K562 (cell line): ENCODE measurements at regions not wholly inside any gene's neighbourhood (a gene's known extent, or its start where the extent isn't known, plus 50 kb on each side); places are given as distances from the start of the nearest gene placed in this dataset.

ENCODE experiments used
- ATAC-seq: fragments of 200-7000 bp; cut with Tn5 transposase; 3 replicates; pipeline ENCODE4 v1.9.1; 2020; ENCODE audit warnings: moderate library complexity
- BruUV-seq: library from RNA; stranded (reverse); fragments of 400-500 nt; replicated peaks from 2 replicates; lab custom pipeline; 2021; lab: Mats Ljungman, UMichigan
- CTCF ChIA-PET: fragments of 300-600 bp; formaldehyde crosslinking; extraction: SDS; loops from one replicate; lab custom pipeline; 2021; ENCODE audit warnings: low intra/inter-chr PET ratio; lab: Yijun Ruan, JAX
- POLR2A ChIA-PET: fragments of 300-600, 350-650 bp; sonication (Branson Sonifier 250); formaldehyde crosslinking; extraction: SDS; loops from one replicate; lab custom pipeline; 2021; ENCODE audit warnings: antibody characterized with exemption, inconsistent platforms; lab: Yijun Ruan, JAX
- DNase-seq, 4 experiments: peaks; one replicate each; pipeline versions ENCODE4 v3.0.0 to v3.0.0-alpha.2; 2011 to 2018; ENCODE audit warnings: low spot score in 3 of 4, mixed read lengths in 3 of 4; ENCODE audit errors: extremely low read depth in 1 of 4
- FAIRE-seq: peaks from 2 replicates; lab custom pipeline; 2011; peaks lifted over from hg19 to GRCh38; lab: Jason Lieb, UNC
- H2AFZ ChIP-seq: 2 replicates; pipeline ENCODE4 v1.6.0; 2011; ENCODE audit warnings: low read depth, low read length, control low read depth, inconsistent platforms
- H3K27ac ChIP-seq: fragments of 200-600 bp; 3 replicates; pipeline ENCODE4 v1.8.0; 2011; ENCODE audit warnings: low read depth, mild to moderate bottlenecking, control low read depth, inconsistent platforms, low read length, moderate library complexity, mixed read lengths; ENCODE audit errors: extremely low read depth
- H3K27me3 ChIP-seq, 2 experiments: fragments of 300-600 bp in 1 of 2; 2 replicates in 1 of 2; 3 replicates in 1 of 2; pipeline versions ENCODE4 v1.6.0 to v1.8.0; 2011; ENCODE audit warnings: inconsistent platforms in 2 of 2, low read length in 2 of 2, mild to moderate bottlenecking in 1 of 2, mixed read lengths in 1 of 2, moderate library complexity in 1 of 2; ENCODE audit not compliant: control insufficient read depth in 2 of 2, insufficient read depth in 2 of 2
- H3K36me3 ChIP-seq: fragments of 300-600 bp; 3 replicates; pipeline ENCODE4 v1.8.0; 2011; ENCODE audit warnings: mild to moderate bottlenecking, low read length, inconsistent platforms; ENCODE audit not compliant: control insufficient read depth, insufficient read depth
- H3K4me1 ChIP-seq, 2 experiments: fragments of 200-600 bp in 1 of 2; replicated peaks in 1 of 2; 2 replicates in 1 of 2; 3 replicates in 1 of 2; pipeline versions ENCODE4 v1.5.1 to v1.8.0; 2011; ENCODE audit warnings: inconsistent platforms in 2 of 2, low read length in 2 of 2, mild to moderate bottlenecking in 1 of 2, mixed read lengths in 1 of 2, moderate library complexity in 1 of 2; ENCODE audit not compliant: control insufficient read depth in 2 of 2, insufficient read depth in 2 of 2
- H3K4me2 ChIP-seq: 2 replicates; pipeline ENCODE4 v1.6.1; 2011; ENCODE audit warnings: low read length, control low read depth, inconsistent platforms, mixed read lengths; ENCODE audit not compliant: insufficient read depth
- H3K4me3 ChIP-seq: fragments of 200-600 bp; sonication (generic), shearing (Covaris generic); 2 replicates; pipeline ENCODE4 v1.5.1; 2016; ENCODE audit warnings: control low read depth, inconsistent platforms
- H3K79me2 ChIP-seq: fragments of 200-600 bp; 3 replicates; pipeline ENCODE4 v1.8.0; 2011; ENCODE audit warnings: low read length, inconsistent platforms; ENCODE audit not compliant: control insufficient read depth, insufficient read depth
- H3K9ac ChIP-seq, 2 experiments: 2 replicates each; pipeline versions ENCODE4 v1.6.0 to v1.6.1; 2011; ENCODE audit warnings: low read depth in 2 of 2, low read length in 2 of 2, control low read depth in 1 of 2, inconsistent platforms in 1 of 2, mild to moderate bottlenecking in 1 of 2, mixed read lengths in 1 of 2; ENCODE audit not compliant: insufficient read depth in 1 of 2
- H3K9me1 ChIP-seq: one replicate; pipeline ENCODE4 v1.6.0; 2011; ENCODE audit warnings: inconsistent platforms, mild to moderate bottlenecking, low read length, moderate library complexity; ENCODE audit not compliant: control insufficient read depth, insufficient read depth
- H3K9me3 ChIP-seq: replicated peaks from 2 replicates; pipeline ENCODE4 v1.5.1; 2011; ENCODE audit warnings: low read depth, low read length, inconsistent platforms; ENCODE audit not compliant: control insufficient read depth, insufficient read depth
- H4K20me1 ChIP-seq: replicated peaks from 2 replicates; pipeline ENCODE4 v1.6.1; 2011; ENCODE audit warnings: low read length, inconsistent platforms, mixed read lengths; ENCODE audit not compliant: control insufficient read depth, insufficient read depth
- AFF1 ChIP-seq, 2 experiments: fragments of 450-650 bp; IDR thresholded peaks; 2 replicates each; pipeline ENCODE4 v1.6.1; 2018; ENCODE audit warnings: mild to moderate bottlenecking in 2 of 2, low read depth in 1 of 2; ENCODE audit not compliant: partially characterized antibody in 2 of 2
- ARID3B ChIP-seq: fragments of 250-450 bp; sonication (Bioruptor Pico); IDR thresholded peaks from 2 replicates; pipeline ENCODE4 v1.4.0; 2020; ENCODE audit warnings: borderline replicate concordance
- COPS2 ChIP-seq: fragments of 450-650 bp; conservative IDR thresholded peaks from 2 replicates; pipeline ENCODE4 v1.6.1; 2016; ENCODE audit warnings: mild to moderate bottlenecking, moderate library complexity
- CTBP1 ChIP-seq: fragments of 450-650 bp; IDR thresholded peaks from 2 replicates; pipeline ENCODE4 v1.6.1; 2016; ENCODE audit warnings: borderline replicate concordance
- HMG20B ChIP-seq: fragments of 250-450 bp; sonication (Bioruptor Pico); IDR thresholded peaks from 2 replicates; pipeline ENCODE4 v1.5.0; 2021; ENCODE audit warnings: mild to moderate bottlenecking
- KDM1A ChIP-seq, 2 experiments: fragments of 450-650 bp; IDR thresholded peaks; 2 replicates each; pipeline ENCODE4 v1.6.1; 2016; ENCODE audit warnings: mild to moderate bottlenecking in 2 of 2
- MBD2 ChIP-seq: sonication (generic); IDR thresholded peaks from 2 replicates; pipeline ENCODE4 v1.6.1; 2016; ENCODE audit warnings: low read depth, borderline replicate concordance
- PML ChIP-seq: IDR thresholded peaks from 2 replicates; pipeline ENCODE4 v1.6.1; 2012; ENCODE audit warnings: low read length, inconsistent platforms
- PYGO2 ChIP-seq: fragments of 450-650 bp; IDR thresholded peaks from 2 replicates; pipeline ENCODE4 v1.6.1; 2016; ENCODE audit warnings: mild to moderate bottlenecking, missing genetic modification characterization, moderate library complexity, missing compliant biosample characterization
- RBM39 ChIP-seq: fragments of 200-400 bp; formaldehyde crosslinking; optimal IDR thresholded peaks from 2 replicates; pipeline ENCODE3; 2018; ENCODE audit warnings: low read depth, low read length
- ZBED1 ChIP-seq: IDR thresholded peaks from 2 replicates; pipeline ENCODE4 v1.6.1; 2014
- ZBTB26 ChIP-seq: fragments of 450-650 bp; formaldehyde crosslinking; IDR thresholded peaks from 2 replicates; pipeline ENCODE4 v1.4.0; 2022; ENCODE audit warnings: missing genetic modification characterization
- ZNF143 ChIP-seq: sonication (generic); formaldehyde crosslinking; IDR thresholded peaks from 2 replicates; pipeline ENCODE4 v1.9.0; 2022; ENCODE audit warnings: mild to moderate bottlenecking, missing genetic modification reagents
- ZNF232 ChIP-seq: sonication (generic); formaldehyde crosslinking; IDR thresholded peaks from 2 replicates; pipeline ENCODE4 v1.8.0; 2022; ENCODE audit warnings: mild to moderate bottlenecking, missing genetic modification reagents
- ZNF408 ChIP-seq: fragments of 250-450 bp; sonication (Bioruptor Pico); IDR thresholded peaks from 2 replicates; pipeline ENCODE4 v1.4.0; 2020; ENCODE audit warnings: low read depth, mild to moderate bottlenecking, moderate library complexity
- WGBS: fragments of 100-300 bp; shearing (Covaris generic); methylation state at CpG from one replicate; pipeline ENCODE4 v1.1.6; 2016; ENCODE audit warnings: low coverage, mixed read lengths; ENCODE audit not compliant: insufficient coverage; ENCODE audit errors: missing lambda C conversion rate; 5-methylcytosine and 5-hydroxymethylcytosine counted together
- in situ Hi-C: fragments of 300-500 bp; cut with MboI; formaldehyde crosslinking; loops from 4 replicates; pipeline ENCODE4 v1.15.0; 2018; ENCODE audit warnings: inconsistent platforms, mixed read lengths
- intact Hi-C: fragments of 100-400 bp; cut with micrococcal nuclease; formaldehyde crosslinking; loops from 2 replicates; pipeline ENCODE4 v1.14.2; 2022
- TF ChIP-seq, protein P1 (sequence below): sonication (generic); formaldehyde crosslinking; IDR thresholded peaks from 2 replicates; pipeline ENCODE4 v1.8.0; 2022; ENCODE audit warnings: missing genetic modification reagents, mild to moderate bottlenecking, moderate library complexity, borderline replicate concordance

- H3K36me3 ChIP-seq = no peaks in the 10 kb centered on the region
- no peaks in the 10 kb centered on the region for H3K27me3 ChIP-seq
- POLR2A ChIA-PET = no interaction called here
- intact Hi-C loops = no loop called here
- no peak overlapping the region for H2AFZ ChIP-seq
- no peaks in the 10 kb centered on the region for H3K9me1 ChIP-seq
- no peak for DNase-seq
- H3K4me2 ChIP-seq = no peak overlapping the region
- in situ Hi-C loops = no loop called here
- CTCF ChIA-PET = no interaction called here
- no peak overlapping the region for H3K27ac ChIP-seq
- TF ChIP-seq ZBTB26 (CRISPR knock-in tag) = no peak
- no peak for TF ChIP-seq HMG20B (CRISPR knock-in tag)
- TF ChIP-seq ZNF232 = no peak
- TF ChIP-seq COPS2 = no peak
- no peak for TF ChIP-seq MBD2
- TF ChIP-seq ARID3B (CRISPR knock-in tag) = no peak
- no peak for TF ChIP-seq RBM39
- no peak for TF ChIP-seq ZNF143 (CRISPR knock-in tag)
- no peak for TF ChIP-seq AFF1 (IDR thresholded peaks at IDR 0.05; ENCODE audit: low read depth in 1 of 2, partially characterized antibody in 2 of 2)
- no peak for TF ChIP-seq ZNF408 (CRISPR knock-in tag)
- TF ChIP-seq CTBP1 = no peak
- TF ChIP-seq PML = no peak
- TF ChIP-seq ZBED1 = no peak
- no peak for TF ChIP-seq PYGO2 (tag)
- TF ChIP-seq, protein P1, sequence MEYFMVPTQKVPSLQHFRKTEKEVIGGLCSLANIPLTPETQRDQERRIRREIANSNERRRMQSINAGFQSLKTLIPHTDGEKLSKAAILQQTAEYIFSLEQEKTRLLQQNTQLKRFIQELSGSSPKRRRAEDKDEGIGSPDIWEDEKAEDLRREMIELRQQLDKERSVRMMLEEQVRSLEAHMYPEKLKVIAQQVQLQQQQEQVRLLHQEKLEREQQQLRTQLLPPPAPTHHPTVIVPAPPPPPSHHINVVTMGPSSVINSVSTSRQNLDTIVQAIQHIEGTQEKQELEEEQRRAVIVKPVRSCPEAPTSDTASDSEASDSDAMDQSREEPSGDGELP (CRISPR knock-in tag) = no peak
- TF ChIP-seq KDM1A (IDR thresholded peaks at IDR 0.05) = no peak
- TF ChIP-seq, all 486 proteins: peak for 0
- no peaks in the 10 kb centered on the region for H3K79me2 ChIP-seq
- BruUV-seq = no TSS peak
- 23% methylated on average over 4 of the region's 7 CpGs for whole genome bisulfite sequencing
- no peaks in the 10 kb centered on the region for H3K9me3 ChIP-seq
- H3K4me1 ChIP-seq = no peaks in the 10 kb centered on the region
- FAIRE-seq = no peak
- no peaks in the 10 kb centered on the region for H4K20me1 ChIP-seq
- ATAC-seq = no peak
- H3K9ac ChIP-seq = no peak overlapping the region
- H3K4me3 ChIP-seq = no peak overlapping the region
Measured at GRCh38 chr6:10136636-10137035, 278.2 kb downstream of the TFAP2A start.
